ENCODE measurements at regions not wholly inside any gene's neighbourhood (a gene's known extent, or its start where the extent isn't known, plus 50 kb on each side); places are given as distances from the start of the nearest gene placed in this dataset.

- WGBS (ENCODE audit: insufficient coverage, low coverage, low lambda C conversion rate, missing lambda C conversion rate), result 83% methylated on average over 1 of the region's 1 CpG
- no peak for DNase-seq
Measured at GRCh38 chr15:62578960-62579359, 413.9 kb upstream of the C2CD4B start.

GRCh38 chr15:62579842-62580241 is 414.8 kb upstream of the C2CD4B start:
- DNase-seq (no peak), ATAC-seq (no peak)
- Histone ChIP-seq H3K27me3 (no peaks in the 10 kb centered on the region), H3K4me1 (no peaks in the 10 kb centered on the region), H3K36me3 (no peaks in the 10 kb centered on the region), H3K9me3 (no peaks in the 10 kb centered on the region), H3K27ac (no peak overlapping the region), H3K4me3 (no peak overlapping the region)
- 96% methylated on average over 3 of the region's 5 CpGs for WGBS (ENCODE audit: insufficient coverage, low coverage, low lambda C conversion rate, missing lambda C conversion rate)
- intact Hi-C loops (cut with DNase I), result no loop called here
- TF ChIP-seq CTCF (IDR thresholded peaks at IDR 0.05) (no peak), POLR2A (IDR thresholded peaks at IDR 0.05) (no peak)

More at GRCh38 chr15:62578960-62579359, 413.9 kb upstream of the C2CD4B start:
- Histone ChIP-seq H3K27me3 (no peaks in the 10 kb centered on the region), H3K4me1 (no peaks in the 10 kb centered on the region), H3K27ac (no peak overlapping the region), H3K36me3 (no peaks in the 10 kb centered on the region), H3K9me3 (no peaks in the 10 kb centered on the region), H3K4me3 (no peak overlapping the region)
- no peak for ATAC-seq
- TF ChIP-seq POLR2A (IDR thresholded peaks at IDR 0.05) (no peak), CTCF (IDR thresholded peaks at IDR 0.05) (no peak)
- intact Hi-C loops (cut with DNase I), result no loop called here

DNA sequence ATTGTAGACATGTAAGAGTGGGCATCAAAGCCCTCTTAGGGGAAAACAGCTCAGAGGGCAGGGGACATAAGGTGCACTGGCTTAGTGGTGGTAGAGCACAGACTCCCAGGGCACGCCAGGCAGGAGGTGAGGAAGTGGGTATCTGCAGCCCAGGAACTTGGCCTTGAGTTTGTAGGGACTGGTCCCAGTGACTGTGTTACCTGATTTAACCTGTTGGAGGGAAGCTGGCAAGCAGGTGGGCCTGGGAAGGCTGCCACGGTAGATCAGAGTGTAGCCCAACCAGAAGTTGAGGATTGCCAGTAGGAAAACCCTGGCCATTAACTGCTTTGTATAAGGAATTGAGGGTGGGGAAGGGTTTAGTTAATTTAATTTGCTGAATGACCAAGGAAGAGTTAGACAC is 417.5 kb upstream of the C2CD4B start:
- Histone ChIP-seq H3K4me3 (no peak overlapping the region), H3K27ac (no peak overlapping the region), H3K27me3 (no peaks in the 10 kb centered on the region), H3K36me3 (no peaks in the 10 kb centered on the region), H3K9me3 (no peaks in the 10 kb centered on the region), H3K4me1 (no peaks in the 10 kb centered on the region)
- TF ChIP-seq POLR2A (IDR thresholded peaks at IDR 0.05) (no peak), CTCF (IDR thresholded peaks at IDR 0.05) (no peak)
- WGBS (ENCODE audit: insufficient coverage, low coverage, low lambda C conversion rate, missing lambda C conversion rate), result no CpG with 5 or more reads among the region's 2 CpGs
- intact Hi-C loops (cut with DNase I), result no loop called here
- DNase-seq (no peak), ATAC-seq (no peak)

- H3K27ac ChIP-seq, result no peak overlapping the region
- intact Hi-C loops (cut with DNase I), result no loop called here
- no peak for TF ChIP-seq CTCF (IDR thresholded peaks at IDR 0.05)
- TF ChIP-seq POLR2A (IDR thresholded peaks at IDR 0.05), result no peak
- WGBS (ENCODE audit: insufficient coverage, low coverage, low lambda C conversion rate, missing lambda C conversion rate), result 74% methylated on average over 7 of the region's 7 CpGs
- no peak for DNase-seq
- H3K4me1 ChIP-seq, result no peaks in the 10 kb centered on the region
- ATAC-seq, result no peak
- H3K9me3 ChIP-seq, result no peaks in the 10 kb centered on the region
- no peaks in the 10 kb centered on the region for H3K36me3 ChIP-seq
- no peak overlapping the region for H3K4me3 ChIP-seq
- H3K27me3 ChIP-seq, result no peaks in the 10 kb centered on the region
Measured at GRCh38 chr15:62584301-62585235, 419.5 kb upstream of the C2CD4B start.
